IMR-90 (cell line): ENCODE measurements at regions not wholly inside any gene's neighbourhood (a gene's known extent, or its start where the extent isn't known, plus 50 kb on each side); places are given as distances from the start of the nearest gene placed in this dataset.

Experiments used
- ATAC-seq: fragments of 200-7000 bp; cut with Tn5 transposase; 2 replicates; pipeline ENCODE4 v1.9.1; 2020; ENCODE audit warnings: low read depth, mild to moderate bottlenecking, moderate library complexity
- BruUV-seq: library from RNA; stranded (reverse); fragments of 400-500 nt; replicated peaks from 2 replicates; lab custom pipeline; 2021; lab: Mats Ljungman, UMichigan
- CTCF ChIA-PET: fragments of 300-600 bp; formaldehyde crosslinking; extraction: SDS; loops from one replicate; lab custom pipeline; 2021; ENCODE audit warnings: antibody characterized with exemption; lab: Yijun Ruan, JAX
- POLR2A ChIA-PET: fragments of 300-600 bp; sonication (Branson Sonifier 250); formaldehyde crosslinking; loops from one replicate; lab custom pipeline; 2022; ENCODE audit warnings: antibody characterized with exemption; ENCODE audit not compliant: unreplicated experiment; lab: Charles Lee
- DNase-seq: peaks from one replicate; pipeline ENCODE4 v3.0.0; 2013
- H2AFZ ChIP-seq: replicated peaks from 2 replicates; pipeline ENCODE3; 2013; ENCODE audit warnings: low read length, mild to moderate bottlenecking; ENCODE audit not compliant: poor library complexity
- H2AK5ac ChIP-seq: 2 replicates; pipeline ENCODE4 v1.6.1; 2013; ENCODE audit warnings: low read depth, low read length, inconsistent platforms
- H2AK9ac ChIP-seq: replicated peaks from 2 replicates; pipeline ENCODE3; 2013; ENCODE audit warnings: mild to moderate bottlenecking, low read depth, low read length, moderate library complexity; ENCODE audit not compliant: poor library complexity
- H2BK120ac ChIP-seq: 2 replicates; pipeline ENCODE4 v1.6.1; 2013; ENCODE audit warnings: low read depth, low read length, inconsistent platforms
- H2BK15ac ChIP-seq: 3 replicates; pipeline ENCODE4 v1.6.1; 2013; ENCODE audit warnings: low read depth, low read length, inconsistent platforms
- H2BK20ac ChIP-seq: 2 replicates; pipeline ENCODE4 v1.6.1; 2013; ENCODE audit warnings: low read depth, mild to moderate bottlenecking, inconsistent platforms, low read length, moderate library complexity
- H2BK5ac ChIP-seq: 2 replicates; pipeline ENCODE4 v1.6.1; 2013; ENCODE audit warnings: mild to moderate bottlenecking, low read depth, low read length, inconsistent platforms; ENCODE audit not compliant: poor library complexity, severe bottlenecking
- H3K14ac ChIP-seq: replicated peaks from 2 replicates; pipeline ENCODE4 v1.6.1; 2013; ENCODE audit warnings: low read depth, low read length, inconsistent platforms
- H3K18ac ChIP-seq: 2 replicates; pipeline ENCODE4 v1.6.1; 2013; ENCODE audit warnings: low read depth, low read length, control low read depth
- H3K23ac ChIP-seq: 2 replicates; pipeline ENCODE4 v1.6.1; 2013; ENCODE audit warnings: low read depth, low read length, inconsistent platforms
- H3K27ac ChIP-seq: 2 replicates; pipeline ENCODE4 v1.5.1; 2013; ENCODE audit warnings: mild to moderate bottlenecking, control low read depth, low read length; ENCODE audit not compliant: insufficient read depth
- H3K27me3 ChIP-seq: 2 replicates; pipeline ENCODE4 v1.6.1; 2013; ENCODE audit warnings: low read length; ENCODE audit not compliant: control insufficient read depth, insufficient read depth
- H3K36me3 ChIP-seq: 2 replicates; pipeline ENCODE4 v1.6.1; 2013; ENCODE audit warnings: low read length, mixed read lengths; ENCODE audit not compliant: control insufficient read depth, insufficient read depth
- H3K4ac ChIP-seq: 2 replicates; pipeline ENCODE4 v1.6.1; 2013; ENCODE audit warnings: low read depth, low read length, inconsistent platforms
- H3K4me1 ChIP-seq: 2 replicates; pipeline ENCODE4 v1.6.1; 2013; ENCODE audit warnings: low read length, mixed read lengths; ENCODE audit not compliant: control insufficient read depth, insufficient read depth
- H3K4me2 ChIP-seq: 2 replicates; pipeline ENCODE4 v1.6.1; 2013; ENCODE audit warnings: low read depth, mild to moderate bottlenecking, control low read depth, low read length, moderate library complexity
- H3K4me3 ChIP-seq: 2 replicates; pipeline ENCODE4 v1.5.1; 2013; ENCODE audit warnings: low read depth, mild to moderate bottlenecking, control low read depth, low read length, moderate library complexity; ENCODE audit not compliant: insufficient read depth
- H3K56ac ChIP-seq: 2 replicates; pipeline ENCODE4 v1.6.1; 2013; ENCODE audit warnings: low read length, inconsistent platforms; ENCODE audit not compliant: insufficient read depth; ENCODE audit errors: extremely low read depth
- H3K79me1 ChIP-seq, 2 experiments: 2 replicates each; pipeline ENCODE4 v1.6.1; 2013; ENCODE audit warnings: low read length in 2 of 2, inconsistent platforms in 1 of 2, low read depth in 1 of 2
- H3K9ac ChIP-seq: 2 replicates; pipeline ENCODE4 v1.6.1; 2013; ENCODE audit warnings: low read depth, low read length, control low read depth
- H3K9me1 ChIP-seq: 2 replicates; pipeline ENCODE4 v1.6.1; 2013; ENCODE audit warnings: low read length, inconsistent platforms; ENCODE audit not compliant: insufficient read depth
- H3K9me3 ChIP-seq: 2 replicates; pipeline ENCODE4 v1.6.1; 2013; ENCODE audit warnings: low read length; ENCODE audit not compliant: control insufficient read depth, insufficient read depth
- H4K20me1 ChIP-seq: 2 replicates; pipeline ENCODE4 v1.6.1; 2013; ENCODE audit warnings: low read length, inconsistent platforms; ENCODE audit not compliant: insufficient read depth
- H4K5ac ChIP-seq: 2 replicates; pipeline ENCODE4 v1.6.1; 2013; ENCODE audit warnings: mild to moderate bottlenecking, low read depth, low read length, control low read depth
- H4K8ac ChIP-seq, 2 experiments: 2 replicates each; pipeline ENCODE4 v1.6.1; 2013; ENCODE audit warnings: low read depth in 2 of 2, low read length in 2 of 2, control low read depth in 1 of 2, inconsistent platforms in 1 of 2
- H4K91ac ChIP-seq: 2 replicates; pipeline ENCODE4 v1.6.1; 2013; ENCODE audit warnings: low read depth, low read length, inconsistent platforms; ENCODE audit not compliant: insufficient read depth
- BHLHE40 ChIP-seq: fragments of 150-350 bp; IDR thresholded peaks from 2 replicates; pipeline ENCODE4 v1.6.1; 2016; ENCODE audit warnings: mild to moderate bottlenecking, low read depth, low read length
- CEBPB ChIP-seq: IDR thresholded peaks from 2 replicates; pipeline ENCODE4 v1.6.1; 2012; ENCODE audit warnings: low read depth, low read length, improper control_type of control experiment
- CHD1 ChIP-seq: IDR thresholded peaks from 2 replicates; pipeline ENCODE4 v1.6.1; 2012; ENCODE audit warnings: low read depth, low read length, improper control_type of control experiment
- FOS ChIP-seq: fragments of 150-350 bp; IDR thresholded peaks from 2 replicates; pipeline ENCODE4 v1.6.1; 2016; ENCODE audit warnings: low read depth, low read length
- MAFK ChIP-seq: IDR thresholded peaks from 2 replicates; pipeline ENCODE4 v1.6.1; 2012; ENCODE audit warnings: low read depth, low read length, improper control_type of control experiment
- MAZ ChIP-seq: IDR thresholded peaks from 2 replicates; pipeline ENCODE4 v1.6.1; 2012; ENCODE audit warnings: low read depth, mild to moderate bottlenecking, low read length, improper control_type of control experiment, moderate library complexity, borderline replicate concordance
- MXI1 ChIP-seq: IDR thresholded peaks from 2 replicates; pipeline ENCODE4 v1.6.1; 2012; ENCODE audit warnings: low read depth, mild to moderate bottlenecking, low read length, moderate library complexity, borderline replicate concordance
- NFE2L2 ChIP-seq: fragments of 150-350 bp; IDR thresholded peaks from 2 replicates; pipeline ENCODE4 v1.6.1; 2016; ENCODE audit warnings: low read depth, mild to moderate bottlenecking, low read length
- POLR2A ChIP-seq: IDR thresholded peaks from 2 replicates; pipeline ENCODE4 v1.6.1; 2012; ENCODE audit warnings: mild to moderate bottlenecking, low read depth, low read length
- RAD21 ChIP-seq: IDR thresholded peaks from 2 replicates; pipeline ENCODE4 v1.6.1; 2012; ENCODE audit warnings: low read length, improper control_type of control experiment
- RCOR1 ChIP-seq: IDR thresholded peaks from 2 replicates; pipeline ENCODE4 v1.6.1; 2012; ENCODE audit warnings: mild to moderate bottlenecking, low read length, improper control_type of control experiment; ENCODE audit not compliant: insufficient replicate concordance
- RFX5 ChIP-seq: IDR thresholded peaks from 2 replicates; pipeline ENCODE4 v1.8.0; 2012; ENCODE audit warnings: low read depth, mild to moderate bottlenecking, low read length, moderate library complexity
- SMC3 ChIP-seq: fragments of 150-350 bp; IDR thresholded peaks from 2 replicates; pipeline ENCODE4 v1.6.1; 2016; ENCODE audit warnings: low read depth, mild to moderate bottlenecking, antibody characterized with exemption, low read length, moderate library complexity
- USF2 ChIP-seq: fragments of 150-350 bp; IDR thresholded peaks from 2 replicates; pipeline ENCODE4 v1.6.1; 2017; ENCODE audit warnings: mild to moderate bottlenecking, antibody characterized with exemption, low read length, low read depth
- WGBS, 2 experiments: methylation state at CpG; one replicate each; pipeline versions ENCODE4 v1.1.5 to v1.1.7; 2013; ENCODE audit warnings: missing lambda C conversion rate in 2 of 2; ENCODE audit not compliant: insufficient read length in 1 of 2; ENCODE audit errors: extremely low coverage in 2 of 2; 5-methylcytosine and 5-hydroxymethylcytosine counted together
- dilution Hi-C: fragments of 300-500 bp; cut with HindIII; formaldehyde crosslinking; loops from one replicate; pipeline ENCODE4 v1.14.3; 2018; ENCODE audit warnings: low sequenced_read_pairs; ENCODE audit not compliant: unreplicated experiment
- in situ Hi-C: fragments of 300-500 bp; cut with MboI; formaldehyde crosslinking; loops from 3 replicates; pipeline ENCODE4 v1.14.3; 2019; ENCODE audit warnings: low sequenced_read_pairs, inconsistent platforms, mixed read lengths
- intact Hi-C: fragments of 100-400 bp; cut with micrococcal nuclease; formaldehyde crosslinking; loops from 2 replicates; pipeline ENCODE4 v1.10.0; 2022
- TF ChIP-seq, protein P1 (sequence below): fragments of 150-350 bp; IDR thresholded peaks from 2 replicates; pipeline ENCODE4 v1.6.1; 2016; ENCODE audit warnings: low read depth, mild to moderate bottlenecking, low read length, moderate library complexity, borderline replicate concordance
- TF ChIP-seq, protein P2 (sequence below): conservative IDR thresholded peaks from 2 replicates; pipeline ENCODE4 v1.5.1; 2012; ENCODE audit warnings: mild to moderate bottlenecking, low read depth, low read length, improper control_type of control experiment

DNA sequence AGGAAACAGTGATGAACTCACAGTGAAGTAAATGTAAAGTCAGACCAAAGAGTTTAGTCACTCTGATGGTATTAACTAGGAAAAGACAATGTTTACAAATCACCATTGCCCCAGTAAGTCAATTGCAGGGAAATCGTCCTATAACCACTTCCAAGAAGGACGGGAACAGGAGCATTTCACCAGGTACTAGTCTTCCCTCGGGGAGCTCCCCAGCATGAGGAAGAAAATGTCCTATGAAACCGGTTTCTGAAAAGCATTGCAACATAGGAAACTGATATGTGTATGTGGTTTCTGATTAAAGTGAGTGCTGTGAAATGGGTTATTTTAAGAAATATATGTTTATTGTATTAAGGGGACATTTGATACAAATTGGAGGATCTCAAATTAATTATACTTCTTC lies 626.7 kb upstream of the ADAMTS16 start:
- Histone ChIP-seq H2AK9ac (no peak overlapping the region), H3K27ac (no peak overlapping the region), H3K9me1 (no peaks in the 10 kb centered on the region), H3K56ac (no peak overlapping the region), H3K14ac (no peak overlapping the region), H3K9ac (no peak overlapping the region), H3K36me3 (no peaks in the 10 kb centered on the region), H2AFZ (no peak overlapping the region), H4K5ac (no peak overlapping the region), H3K4me3 (no peak overlapping the region), H4K91ac (no peak overlapping the region), H4K20me1 (no peaks in the 10 kb centered on the region), H2AK5ac (no peak overlapping the region), H3K79me1 (no peaks in the 10 kb centered on the region), H3K27me3 (no peaks in the 10 kb centered on the region), H3K23ac (no peak overlapping the region), H3K4ac (no peak overlapping the region), H2BK5ac (no peak overlapping the region), H3K18ac (no peak overlapping the region), H3K4me1 (no peaks in the 10 kb centered on the region), H2BK120ac (no peak overlapping the region), H3K9me3 (peaks cover 16% of the 10 kb centered on the region), H2BK15ac (no peak overlapping the region), H3K4me2 (no peak overlapping the region), H2BK20ac (no peak overlapping the region), H4K8ac (no peak overlapping the region)
- TF ChIP-seq RCOR1 (no peak), MAZ (no peak), MXI1 (no peak), USF2 (no peak), CHD1 (no peak), RAD21 (no peak), SMC3 (no peak), FOS (no peak), RFX5 (no peak), CEBPB (no peak), NFE2L2 (no peak), POLR2A (no peak), BHLHE40 (no peak), MAFK (no peak)
- TF ChIP-seq, protein P1, sequence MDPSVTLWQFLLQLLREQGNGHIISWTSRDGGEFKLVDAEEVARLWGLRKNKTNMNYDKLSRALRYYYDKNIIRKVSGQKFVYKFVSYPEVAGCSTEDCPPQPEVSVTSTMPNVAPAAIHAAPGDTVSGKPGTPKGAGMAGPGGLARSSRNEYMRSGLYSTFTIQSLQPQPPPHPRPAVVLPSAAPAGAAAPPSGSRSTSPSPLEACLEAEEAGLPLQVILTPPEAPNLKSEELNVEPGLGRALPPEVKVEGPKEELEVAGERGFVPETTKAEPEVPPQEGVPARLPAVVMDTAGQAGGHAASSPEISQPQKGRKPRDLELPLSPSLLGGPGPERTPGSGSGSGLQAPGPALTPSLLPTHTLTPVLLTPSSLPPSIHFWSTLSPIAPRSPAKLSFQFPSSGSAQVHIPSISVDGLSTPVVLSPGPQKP: no peak
- TF ChIP-seq, protein P2, sequence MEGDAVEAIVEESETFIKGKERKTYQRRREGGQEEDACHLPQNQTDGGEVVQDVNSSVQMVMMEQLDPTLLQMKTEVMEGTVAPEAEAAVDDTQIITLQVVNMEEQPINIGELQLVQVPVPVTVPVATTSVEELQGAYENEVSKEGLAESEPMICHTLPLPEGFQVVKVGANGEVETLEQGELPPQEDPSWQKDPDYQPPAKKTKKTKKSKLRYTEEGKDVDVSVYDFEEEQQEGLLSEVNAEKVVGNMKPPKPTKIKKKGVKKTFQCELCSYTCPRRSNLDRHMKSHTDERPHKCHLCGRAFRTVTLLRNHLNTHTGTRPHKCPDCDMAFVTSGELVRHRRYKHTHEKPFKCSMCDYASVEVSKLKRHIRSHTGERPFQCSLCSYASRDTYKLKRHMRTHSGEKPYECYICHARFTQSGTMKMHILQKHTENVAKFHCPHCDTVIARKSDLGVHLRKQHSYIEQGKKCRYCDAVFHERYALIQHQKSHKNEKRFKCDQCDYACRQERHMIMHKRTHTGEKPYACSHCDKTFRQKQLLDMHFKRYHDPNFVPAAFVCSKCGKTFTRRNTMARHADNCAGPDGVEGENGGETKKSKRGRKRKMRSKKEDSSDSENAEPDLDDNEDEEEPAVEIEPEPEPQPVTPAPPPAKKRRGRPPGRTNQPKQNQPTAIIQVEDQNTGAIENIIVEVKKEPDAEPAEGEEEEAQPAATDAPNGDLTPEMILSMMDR: no peak
- ATAC-seq (no peak), DNase-seq (no peak)
- ChIA-PET CTCF (no interaction called here), POLR2A (no interaction called here)
- no TSS peak for BruUV-seq
- intact Hi-C loops (no loop called here), dilution Hi-C loops (no loop called here), in situ Hi-C loops (no loop called here)
- WGBS, 2 experiments: no CpG with 5 or more reads among the region's 4 CpGs
